Activated T-cell treated with anti-CD3 and anti-CD28 coated beads for 24 hours (primary cell): ENCODE measurements at regions not wholly inside any gene's neighbourhood (a gene's known extent, or its start where the extent isn't known, plus 50 kb on each side); places are given as distances from the start of the nearest gene placed in this dataset.

Experiments
- DNase-seq: peaks from one replicate; pipeline ENCODE4 v3.0.0-alpha.2; 2020; ENCODE audit warnings: low read depth

- DNase-seq: peak; percentile 49
These were observed 206.6 kb upstream of the RFX3 start for GRCh38 chr9:3732077-3733038.

- DNase-seq: no peak
These were observed 204.7 kb upstream of the RFX3 start for GRCh38 chr9:3730511-3730922.

- DNase-seq: no peak
These were observed 195.3 kb upstream of the RFX3 start for GRCh38 chr9:3721096-3721495.

- no peak for DNase-seq
These were observed 193.5 kb upstream of the RFX3 start for GRCh38 chr9:3719286-3719685.

GRCh38 chr9:3716415-3716814 lies 190.6 kb upstream of the RFX3 start:
- no peak for DNase-seq

- DNase-seq: no peak
These were observed 182.9 kb upstream of the RFX3 start for GRCh38 chr9:3708751-3709150.

GRCh38 chr9:3704890-3705289 lies 179.1 kb upstream of the RFX3 start:
- DNase-seq: no peak

GRCh38 chr9:3700772-3701171 lies 175.0 kb upstream of the RFX3 start:
- no peak for DNase-seq

- no peak for DNase-seq
These were observed 174.1 kb upstream of the RFX3 start for GRCh38 chr9:3699883-3700282.

- DNase-seq: no peak
These were observed 172.7 kb upstream of the RFX3 start for GRCh38 chr9:3698531-3698930.

- no peak for DNase-seq
These were observed 172.3 kb upstream of the RFX3 start for GRCh38 chr9:3698076-3698475.

- no peak for DNase-seq
These were observed 170.6 kb upstream of the RFX3 start for GRCh38 chr9:3696368-3696767.

- no peak for DNase-seq
These were observed 166.8 kb upstream of the RFX3 start for GRCh38 chr9:3692606-3693005.

- no peak for DNase-seq
These were observed 163.8 kb upstream of the RFX3 start for GRCh38 chr9:3689555-3689954.

GRCh38 chr9:3687145-3687544 lies 161.3 kb upstream of the RFX3 start:
- DNase-seq: no peak

GRCh38 chr9:3682186-3682585 lies 156.4 kb upstream of the RFX3 start:
- no peak for DNase-seq

- DNase-seq: no peak
These were observed 151.7 kb upstream of the RFX3 start for GRCh38 chr9:3677541-3677940.

GRCh38 chr9:3676766-3677165 lies 151.0 kb upstream of the RFX3 start:
- DNase-seq: no peak

- DNase-seq: no peak
These were observed 150.1 kb upstream of the RFX3 start for GRCh38 chr9:3675946-3676345.

- no peak for DNase-seq
These were observed 148.8 kb upstream of the RFX3 start for GRCh38 chr9:3674561-3674960.

- DNase-seq: no peak
These were observed 146.6 kb upstream of the RFX3 start for GRCh38 chr9:3672399-3672798.

GRCh38 chr9:3664044-3664443 lies 138.2 kb upstream of the RFX3 start:
- no peak for DNase-seq

GRCh38 chr9:3662671-3663070 lies 136.9 kb upstream of the RFX3 start:
- DNase-seq: no peak

GRCh38 chr9:3660936-3661335 lies 135.1 kb upstream of the RFX3 start:
- no peak for DNase-seq
